ENCODE measurements at regions not wholly inside any gene's neighbourhood (a gene's known extent, or its start where the extent isn't known, plus 50 kb on each side); places are given as distances from the start of the nearest gene placed in this dataset.

- in situ Hi-C loops (cut with MboI) (no loop called here), intact Hi-C loops (cut with micrococcal nuclease; ENCODE audit: unreplicated experiment) (no loop called here)
- BruUV-seq (replicated peaks) = no TSS peak
- ATAC-seq (no peak; the same call in 1 of the 3 replicates), FAIRE-seq (no peak), DNase-seq (ENCODE audit: low read depth, low spot score) (no peak)
- Histone ChIP-seq H3K79me2 (ENCODE audit: control insufficient read depth, insufficient read depth, low read length) (no peaks in the 10 kb centered on the region), H3K4me3 (no peak overlapping the region), H3K36me3 (ENCODE audit: control insufficient read depth in 2 of 2, insufficient read depth in 2 of 2, low read length in 1 of 2) (no peaks in the 10 kb centered on the region), H3K9ac (ENCODE audit: control insufficient read depth, insufficient read depth, low read length) (no peak overlapping the region), H4K20me1 (ENCODE audit: control insufficient read depth, insufficient read depth) (no peaks in the 10 kb centered on the region), H3K9me3 (replicated peaks; ENCODE audit: control insufficient read depth, insufficient read depth, low read length) (no peaks in the 10 kb centered on the region), H3K27me3 (replicated peaks in 1 of 2; ENCODE audit: control insufficient read depth in 2 of 2, insufficient read depth in 2 of 2, low read length in 1 of 2) (no peaks in the 10 kb centered on the region), H2AFZ (ENCODE audit: control insufficient read depth, low read depth, low read length) (no peak overlapping the region), H3K27ac (ENCODE audit: control insufficient read depth, insufficient read depth) (no peak overlapping the region), H3K4me1 (ENCODE audit: control insufficient read depth, insufficient read depth, low read length) (no peaks in the 10 kb centered on the region), H3K4me2 (ENCODE audit: control insufficient read depth, insufficient read depth) (no peak overlapping the region)
- TF ChIP-seq RAD51 (IDR thresholded peaks at IDR 0.05) = no peak
- TF ChIP-seq MXI1 (IDR thresholded peaks at IDR 0.05; ENCODE audit: low read depth, low read length) = no peak
- TF ChIP-seq RELA (IDR thresholded peaks at IDR 0.05; ENCODE audit: borderline replicate concordance, partially characterized antibody) = no peak
- TF ChIP-seq MEF2A (IDR thresholded peaks at IDR 0.05; ENCODE audit: insufficient read depth, low read depth, low read length) = no peak
- TF ChIP-seq EED (IDR thresholded peaks at IDR 0.05; ENCODE audit: low read depth) = no peak
- TF ChIP-seq ZBTB4 (CRISPR knock-in tag; IDR thresholded peaks at IDR 0.05) = no peak
- no peak for TF ChIP-seq SIN3A (IDR thresholded peaks at IDR 0.05; ENCODE audit: low read depth, low read length)
- no peak for TF ChIP-seq EP300 (IDR thresholded peaks at IDR 0.05; ENCODE audit: borderline replicate concordance in 1 of 2, control insufficient read depth in 1 of 2, low read depth in 2 of 2, low read length in 2 of 2)
- no peak for TF ChIP-seq SMAD1 (IDR thresholded peaks at IDR 0.05; ENCODE audit: low read depth, partially characterized antibody)
- no peak for TF ChIP-seq SPI1 (IDR thresholded peaks at IDR 0.05; ENCODE audit: borderline replicate concordance, insufficient read depth, low read depth, low read length)
- TF ChIP-seq POLR2AphosphoS5 (IDR thresholded peaks at IDR 0.05; ENCODE audit: low read length) = no peak
- TF ChIP-seq CUX1 (IDR thresholded peaks at IDR 0.05; ENCODE audit: insufficient replicate concordance, low read depth, low read length) = no peak
- no peak for TF ChIP-seq MTA3 (IDR thresholded peaks at IDR 0.05; ENCODE audit: borderline replicate concordance, low read length)
- ChIA-PET POLR2A (no interaction called here), RAD21 (ENCODE audit: unreplicated experiment) (no interaction called here), CTCF (no interaction called here), SMC1A (ENCODE audit: uncharacterized antibody, unreplicated experiment) (interaction anchor here (0.8 kb wide), 1 partner anchor 777 kb away, joined by 3 read pairs; no protein-coding TSS in a partner anchor)
- 0% methylated on average over 2 of the region's 2 CpGs for WGBS (ENCODE audit: insufficient coverage, insufficient replicate concordance, low lambda C conversion rate, missing lambda C conversion rate)
Observed at GRCh38 chr2:82120115-82120514, 1815.6 kb upstream of the LRRTM1 start.
